ENCODE measurements at regions not wholly inside any gene's neighbourhood (a gene's known extent, or its start where the extent isn't known, plus 50 kb on each side); places are given as distances from the start of the nearest gene placed in this dataset.

DNA sequence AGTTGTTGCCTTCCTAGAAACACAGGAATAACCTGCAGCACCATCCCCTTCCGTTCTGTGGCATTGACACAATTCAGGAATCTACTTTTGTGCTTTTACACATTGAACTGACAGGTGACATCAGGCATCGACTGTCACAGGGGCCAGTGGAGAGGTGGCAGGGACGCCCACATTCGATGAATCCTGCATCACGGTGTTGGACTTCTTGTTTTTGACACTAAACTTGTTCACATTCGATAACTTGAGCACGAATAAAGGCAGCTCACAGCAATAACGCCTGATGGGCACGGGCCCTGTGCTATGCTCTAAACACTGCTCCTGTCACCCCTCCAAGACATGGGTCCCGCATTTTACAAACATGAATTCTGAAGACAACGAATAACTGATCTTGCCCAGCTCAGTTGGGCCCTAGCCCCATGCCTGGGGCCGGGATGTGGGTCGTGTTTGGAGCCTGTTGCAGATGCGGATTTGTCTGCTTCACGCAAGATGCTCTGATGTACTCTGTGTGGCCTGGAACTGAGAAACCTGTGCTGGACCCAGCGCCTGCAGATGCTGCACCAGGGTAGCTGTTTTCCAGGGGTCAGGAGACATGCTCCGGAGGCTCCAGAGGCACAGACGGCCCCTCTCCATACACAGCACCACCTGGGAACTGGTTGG, 75.7 kb downstream of the TTLL2 start:
- TF ChIP-seq, protein P1, sequence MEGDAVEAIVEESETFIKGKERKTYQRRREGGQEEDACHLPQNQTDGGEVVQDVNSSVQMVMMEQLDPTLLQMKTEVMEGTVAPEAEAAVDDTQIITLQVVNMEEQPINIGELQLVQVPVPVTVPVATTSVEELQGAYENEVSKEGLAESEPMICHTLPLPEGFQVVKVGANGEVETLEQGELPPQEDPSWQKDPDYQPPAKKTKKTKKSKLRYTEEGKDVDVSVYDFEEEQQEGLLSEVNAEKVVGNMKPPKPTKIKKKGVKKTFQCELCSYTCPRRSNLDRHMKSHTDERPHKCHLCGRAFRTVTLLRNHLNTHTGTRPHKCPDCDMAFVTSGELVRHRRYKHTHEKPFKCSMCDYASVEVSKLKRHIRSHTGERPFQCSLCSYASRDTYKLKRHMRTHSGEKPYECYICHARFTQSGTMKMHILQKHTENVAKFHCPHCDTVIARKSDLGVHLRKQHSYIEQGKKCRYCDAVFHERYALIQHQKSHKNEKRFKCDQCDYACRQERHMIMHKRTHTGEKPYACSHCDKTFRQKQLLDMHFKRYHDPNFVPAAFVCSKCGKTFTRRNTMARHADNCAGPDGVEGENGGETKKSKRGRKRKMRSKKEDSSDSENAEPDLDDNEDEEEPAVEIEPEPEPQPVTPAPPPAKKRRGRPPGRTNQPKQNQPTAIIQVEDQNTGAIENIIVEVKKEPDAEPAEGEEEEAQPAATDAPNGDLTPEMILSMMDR (IDR thresholded peaks at IDR 0.05): no peak
- no peak overlapping the region for H3K4me3 ChIP-seq
- H3K9ac ChIP-seq (ENCODE audit: low read depth in 2 of 2, low read length in 2 of 2): no peak overlapping the region
- no peak overlapping the region for H3K27ac ChIP-seq
- H3K4me1 ChIP-seq: peaks cover 4% of the 10 kb centered on the region
- H3K9me3 ChIP-seq: no peaks in the 10 kb centered on the region
- intact Hi-C loops (cut with DNase I): no loop called here
- no peaks in the 10 kb centered on the region for H3K27me3 ChIP-seq
- DNase-seq: peak; percentile 13
- H3K36me3 ChIP-seq: no peaks in the 10 kb centered on the region

DNA sequence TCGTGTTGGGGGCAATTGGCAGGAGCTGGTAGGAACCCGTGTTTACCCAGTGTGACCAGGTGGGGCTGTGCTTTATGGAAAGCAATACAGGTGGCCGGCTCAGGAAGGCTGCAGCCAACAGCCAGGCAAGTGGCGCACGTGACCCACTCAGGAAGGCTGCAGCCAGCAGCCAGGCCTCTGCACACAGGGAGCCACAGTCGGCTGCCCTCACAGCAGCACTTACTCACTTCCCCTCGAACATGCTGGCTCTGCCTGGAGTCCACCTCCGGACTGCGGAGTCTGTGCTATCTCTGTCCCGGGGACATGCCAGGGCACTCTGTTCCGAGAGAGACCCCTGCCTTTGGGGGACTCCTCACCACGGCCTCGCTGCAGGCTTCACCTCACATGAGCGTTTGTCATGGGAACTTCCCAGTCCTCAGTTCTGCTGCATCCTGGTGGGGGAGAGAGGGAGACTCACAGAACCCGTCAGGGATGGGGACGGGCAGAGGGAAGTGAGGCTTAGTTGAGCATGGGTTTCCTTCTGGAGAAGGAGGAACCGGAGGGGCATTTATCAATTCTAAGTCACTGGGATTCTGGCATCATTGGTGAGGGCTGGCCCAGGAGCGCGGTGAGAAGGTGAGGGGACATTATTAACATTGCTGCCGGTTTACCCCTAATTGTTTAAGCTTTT, 76.8 kb downstream of the TTLL2 start:
- intact Hi-C loops (cut with DNase I): no loop called here
- Histone ChIP-seq H3K27ac (no peak overlapping the region), H3K9ac (ENCODE audit: low read depth in 2 of 2, low read length in 2 of 2) (no peak overlapping the region), H3K9me3 (no peaks in the 10 kb centered on the region), H3K27me3 (no peaks in the 10 kb centered on the region), H3K4me3 (no peak overlapping the region), H3K36me3 (no peaks in the 10 kb centered on the region), H3K4me1 (peaks cover 4% of the 10 kb centered on the region)
- DNase-seq: peak; percentile 75
- TF ChIP-seq, protein P1 (IDR thresholded peaks at IDR 0.05): no peak

DNA sequence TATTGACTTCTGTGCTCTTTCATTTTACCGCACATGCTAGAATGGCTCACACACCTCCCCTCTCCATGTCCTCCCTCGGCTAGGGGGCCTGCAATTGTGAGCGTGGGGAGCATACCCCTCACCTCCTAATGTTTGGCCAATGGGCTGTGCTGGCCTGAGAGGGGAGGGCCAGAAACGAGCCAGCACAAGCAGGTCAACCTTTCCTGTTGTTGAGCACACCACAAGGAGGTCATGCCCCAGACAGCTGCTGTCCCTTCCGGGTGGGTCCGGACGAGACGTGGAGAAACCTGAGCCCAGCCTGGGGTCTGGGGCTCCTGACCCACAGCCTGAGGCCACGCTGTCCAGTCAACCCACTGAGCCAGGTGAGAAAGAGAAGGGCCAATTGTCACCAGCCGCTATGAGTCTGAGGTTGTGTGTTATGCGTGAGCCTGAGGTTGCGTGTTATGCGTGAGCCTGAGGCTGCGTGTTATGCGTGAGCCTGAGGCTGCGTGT, 77.4 kb downstream of the TTLL2 start:
- intact Hi-C loops (cut with DNase I): no loop called here
- Histone ChIP-seq H3K36me3 (no peaks in the 10 kb centered on the region), H3K27me3 (no peaks in the 10 kb centered on the region), H3K27ac (no peak overlapping the region), H3K4me1 (peaks cover 4% of the 10 kb centered on the region), H3K4me3 (no peak overlapping the region), H3K9me3 (no peaks in the 10 kb centered on the region), H3K9ac (ENCODE audit: low read depth in 2 of 2, low read length in 2 of 2) (no peak overlapping the region)
- TF ChIP-seq, protein P1 (IDR thresholded peaks at IDR 0.05): no peak
- DNase-seq: peak; percentile 13

DNA sequence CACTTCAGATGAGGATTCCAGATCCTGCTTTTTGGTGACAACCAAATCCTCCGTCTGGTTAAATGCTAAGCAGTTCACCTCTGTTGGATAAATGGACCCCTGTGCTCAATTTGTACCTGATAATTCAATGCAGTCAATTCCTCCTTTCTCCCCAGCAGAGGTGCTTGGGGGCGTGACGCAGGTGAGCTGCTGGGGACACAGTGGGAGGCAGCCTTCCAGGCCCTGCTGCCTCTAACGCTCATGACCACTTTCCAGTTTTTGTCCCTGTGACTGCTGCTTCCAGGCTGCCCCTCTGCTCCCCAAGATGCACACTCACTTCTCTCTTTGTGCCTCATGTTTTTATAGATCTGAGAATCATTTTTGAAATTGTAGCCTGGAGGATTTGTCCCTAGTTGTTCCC, 78.5 kb downstream of the TTLL2 start:
- intact Hi-C loops (cut with DNase I): no loop called here
- no peak overlapping the region for H3K27ac ChIP-seq
- no peak overlapping the region for H3K4me3 ChIP-seq
- H3K36me3 ChIP-seq: no peaks in the 10 kb centered on the region
- H3K27me3 ChIP-seq: no peaks in the 10 kb centered on the region
- no peaks in the 10 kb centered on the region for H3K9me3 ChIP-seq
- no peak for DNase-seq
- H3K9ac ChIP-seq (ENCODE audit: low read depth in 2 of 2, low read length in 2 of 2): no peak overlapping the region
- TF ChIP-seq, protein P1 (IDR thresholded peaks at IDR 0.05): no peak
- peaks cover 4% of the 10 kb centered on the region for H3K4me1 ChIP-seq

DNA sequence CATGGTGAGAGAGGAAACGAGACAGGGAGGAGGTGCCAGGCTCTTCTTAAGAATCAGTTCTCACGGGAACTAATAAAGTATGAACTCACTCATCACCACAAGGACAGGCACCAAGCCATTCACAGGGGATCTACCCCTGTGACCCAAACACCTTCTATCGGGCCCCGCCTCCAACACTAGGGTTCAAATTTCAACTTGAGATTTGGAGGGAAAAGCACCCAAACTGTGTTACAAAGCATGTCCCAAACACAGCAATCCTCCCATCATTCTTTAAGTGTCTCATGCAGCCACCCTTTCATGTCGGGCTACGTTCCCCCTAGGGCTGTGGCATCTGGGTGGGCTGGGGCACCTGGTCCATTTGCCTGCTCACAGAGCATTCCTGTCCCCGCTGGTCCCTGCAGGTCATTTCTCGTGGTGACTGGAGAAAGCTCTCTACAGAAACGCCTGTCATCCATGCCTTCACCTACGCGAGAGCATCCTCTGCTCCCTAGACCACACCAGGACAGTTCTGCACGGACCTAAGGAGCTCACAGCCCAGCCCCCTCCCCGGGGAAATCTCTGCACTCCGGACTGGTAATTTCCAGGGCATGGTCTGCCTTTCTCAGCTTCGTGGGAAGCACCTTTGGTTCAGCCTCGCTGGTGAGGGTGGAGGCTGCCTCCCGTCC, 79.6 kb downstream of the TTLL2 start:
- DNase-seq: no peak
- peaks cover 4% of the 10 kb centered on the region for H3K4me1 ChIP-seq
- H3K4me3 ChIP-seq: no peak overlapping the region
- H3K36me3 ChIP-seq: no peaks in the 10 kb centered on the region
- H3K27me3 ChIP-seq: no peaks in the 10 kb centered on the region
- intact Hi-C loops (cut with DNase I): no loop called here
- TF ChIP-seq, protein P1 (IDR thresholded peaks at IDR 0.05): no peak
- H3K9ac ChIP-seq (ENCODE audit: low read depth in 2 of 2, low read length in 2 of 2): no peak overlapping the region
- H3K27ac ChIP-seq: no peak overlapping the region
- H3K9me3 ChIP-seq: no peaks in the 10 kb centered on the region

Data from colonic mucosa (tissue), 4 donors.